ENCODE measurements at regions not wholly inside any gene's neighbourhood (a gene's known extent, or its start where the extent isn't known, plus 50 kb on each side); places are given as distances from the start of the nearest gene placed in this dataset.
"Not testable (repeated sequence)": the region's sequence is repeated elsewhere in the genome, so short reads cannot be mapped to it uniquely, and the experiment has no call there.

GRCh38 chr4:4031446-4032135 lies 195.1 kb downstream of the OTOP1 start:
- not testable (repeated sequence) for TF ChIP-seq CTCF (IDR thresholded peaks at IDR 0.05); REST (IDR thresholded peaks at IDR 0.05; ENCODE audit: low read depth, low read length)
